KMS-11 (cell line): ENCODE measurements at regions not wholly inside any gene's neighbourhood (a gene's known extent, or its start where the extent isn't known, plus 50 kb on each side); places are given as distances from the start of the nearest gene placed in this dataset.

Source experiments
- H2AFZ ChIP-seq: fragments of 200-600 bp; sonication (generic); 2 replicates; pipeline ENCODE4 v1.6.1; 2016; ENCODE audit warnings: antibody characterized with exemption, mixed run types, low read depth
- H3K27ac ChIP-seq: fragments of 200-600 bp; sonication (generic); 2 replicates; pipeline ENCODE4 v1.6.1; 2016; ENCODE audit warnings: mild to moderate bottlenecking, mixed run types
- H3K27me3 ChIP-seq: fragments of 200-600 bp; sonication (generic); 2 replicates; pipeline ENCODE4 v1.6.1; 2017; ENCODE audit warnings: mild to moderate bottlenecking, low read depth, mixed run types, moderate library complexity; ENCODE audit not compliant: insufficient read depth
- H3K36me3 ChIP-seq: fragments of 200-600 bp; sonication (generic); 2 replicates; pipeline ENCODE4 v1.6.1; 2017; ENCODE audit warnings: mild to moderate bottlenecking, mixed run types; ENCODE audit not compliant: insufficient read depth
- H3K4me1 ChIP-seq: fragments of 200-600 bp; sonication (generic); 2 replicates; pipeline ENCODE4 v1.6.1; 2016; ENCODE audit warnings: mild to moderate bottlenecking, low read depth, mixed run types; ENCODE audit not compliant: poor library complexity, severe bottlenecking
- H3K4me2 ChIP-seq: fragments of 200-600 bp; sonication (generic); 2 replicates; pipeline ENCODE4 v1.7.0; 2016; ENCODE audit warnings: mild to moderate bottlenecking, mixed run types
- H3K4me3 ChIP-seq: fragments of 200-600 bp; sonication (generic); IDR thresholded peaks from 2 replicates; pipeline ENCODE4 v1.6.1; 2017; ENCODE audit warnings: low read depth, low read length, mixed read lengths; ENCODE audit not compliant: insufficient read depth
- H3K79me2 ChIP-seq: fragments of 200-600 bp; sonication (generic); 2 replicates; pipeline ENCODE4 v1.6.1; 2016; ENCODE audit warnings: low read depth, mixed run types; ENCODE audit not compliant: insufficient read depth
- H3K9ac ChIP-seq: fragments of 200-600 bp; sonication (generic); 2 replicates; pipeline ENCODE4 v1.6.1; 2016; ENCODE audit warnings: mild to moderate bottlenecking, mixed run types
- H4K20me1 ChIP-seq: fragments of 200-600 bp; sonication (generic); 2 replicates; pipeline ENCODE4 v1.6.1; 2016; ENCODE audit warnings: mild to moderate bottlenecking, mixed run types; ENCODE audit not compliant: insufficient read depth
- CTCF ChIP-seq: fragments of 200-600 bp; sonication (generic); conservative IDR thresholded peaks from 2 replicates; pipeline ENCODE4 v1.6.1; 2017; ENCODE audit warnings: low read depth, mild to moderate bottlenecking, antibody characterized with exemption, low read length, moderate library complexity, mixed read lengths

GRCh38 chr17:72425794-72426168, 305.0 kb downstream of the SOX9 start:
- peaks cover 14% of the 10 kb centered on the region for H3K79me2 ChIP-seq
- no peak overlapping the region for H3K4me2 ChIP-seq
- no peaks in the 10 kb centered on the region for H3K36me3 ChIP-seq
- no peaks in the 10 kb centered on the region for H3K27me3 ChIP-seq
- no peak overlapping the region for H2AFZ ChIP-seq
- H3K4me1 ChIP-seq, result peaks cover 51% of the 10 kb centered on the region
- H3K4me3 ChIP-seq, result no peak overlapping the region
- TF ChIP-seq CTCF, result no peak
- no peak overlapping the region for H3K9ac ChIP-seq
- no peak overlapping the region for H3K27ac ChIP-seq
- no peaks in the 10 kb centered on the region; the same call in 1 of the 2 replicates for H4K20me1 ChIP-seq

- Histone ChIP-seq H3K36me3 (no peaks in the 10 kb centered on the region), H3K4me2 (no peak overlapping the region), H3K27me3 (no peaks in the 10 kb centered on the region), H3K9ac (no peak overlapping the region), H4K20me1 (no peaks in the 10 kb centered on the region; the same call in 1 of the 2 replicates), H3K79me2 (peaks cover 16% of the 10 kb centered on the region), H2AFZ (no peak overlapping the region), H3K27ac (no peak overlapping the region), H3K4me1 (peaks cover 46% of the 10 kb centered on the region), H3K4me3 (no peak overlapping the region)
- no peak for TF ChIP-seq CTCF
Observed at GRCh38 chr17:72426321-72426720, 305.5 kb downstream of the SOX9 start.

- H3K27ac ChIP-seq, result no peak overlapping the region
- no peak for TF ChIP-seq CTCF
- no peak overlapping the region for H3K4me2 ChIP-seq
- H4K20me1 ChIP-seq, result no peaks in the 10 kb centered on the region; the same call in 1 of the 2 replicates
- H3K36me3 ChIP-seq, result no peaks in the 10 kb centered on the region
- no peaks in the 10 kb centered on the region for H3K27me3 ChIP-seq
- H3K4me3 ChIP-seq, result no peak overlapping the region
- H2AFZ ChIP-seq, result no peak overlapping the region
- H3K79me2 ChIP-seq, result peaks cover 10% of the 10 kb centered on the region; the same call in 1 of the 2 replicates
- H3K9ac ChIP-seq, result no peak overlapping the region
- peaks cover 37% of the 10 kb centered on the region for H3K4me1 ChIP-seq
Observed at GRCh38 chr17:72426948-72427760, 306.3 kb downstream of the SOX9 start.

GRCh38 chr17:72427761-72428109, 306.9 kb downstream of the SOX9 start:
- H3K36me3 ChIP-seq, result no peaks in the 10 kb centered on the region
- no peaks in the 10 kb centered on the region; the same call in 1 of the 2 replicates for H4K20me1 ChIP-seq
- H3K79me2 ChIP-seq, result peaks cover 10% of the 10 kb centered on the region; the same call in 1 of the 2 replicates
- no peak overlapping the region for H3K27ac ChIP-seq
- no peak for TF ChIP-seq CTCF
- H3K4me2 ChIP-seq, result no peak overlapping the region
- no peak overlapping the region for H3K9ac ChIP-seq
- peaks cover 31% of the 10 kb centered on the region for H3K4me1 ChIP-seq
- H3K4me3 ChIP-seq, result no peak overlapping the region
- H3K27me3 ChIP-seq, result no peaks in the 10 kb centered on the region
- no peak overlapping the region for H2AFZ ChIP-seq
